Body of pancreas (tissue), 4 donors: ENCODE measurements at regions not wholly inside any gene's neighbourhood (a gene's known extent, or its start where the extent isn't known, plus 50 kb on each side); places are given as distances from the start of the nearest gene placed in this dataset.

Experiments used
- ATAC-seq: fragments of 150-250 bp; one replicate; pipeline ENCODE4 v1.9.1; 2016
- DNase-seq, 4 donors: peaks; one replicate each; pipeline ENCODE4 v3.0.0-alpha.2; 2019
- H3K27ac ChIP-seq, 4 donors: fragments of 200-600 bp; sonication (generic); 1 replicate in 3 of 4; 2 replicates in 1 of 4; pipeline versions ENCODE4 v1.5.1 to v1.6.1; 2016 to 2019; ENCODE audit warnings: mild to moderate bottlenecking in 1 of 4, mixed read lengths in 1 of 4, moderate library complexity in 1 of 4
- H3K27me3 ChIP-seq, 2 donors: fragments of 200-600 bp; sonication (generic); one replicate each; pipeline ENCODE4 v1.6.0; 2016; ENCODE audit warnings: mild to moderate bottlenecking in 1 of 2
- H3K36me3 ChIP-seq, 2 donors: fragments of 200-600 bp; sonication (generic); replicated peaks in 1 of 2; 2 replicates each; pipeline ENCODE4 v1.5.1; 2016; ENCODE audit warnings: low read depth in 2 of 2; ENCODE audit not compliant: insufficient read depth in 1 of 2
- H3K4me1 ChIP-seq: fragments of 200-600 bp; sonication (generic); one replicate; pipeline ENCODE4 v1.6.0; 2016
- H3K4me3 ChIP-seq, 2 donors: fragments of 200-600 bp; sonication (generic); 1 replicate in 1 of 2; 2 replicates in 1 of 2; pipeline ENCODE4 v1.5.1; 2016 to 2019
- H3K9me3 ChIP-seq, 3 donors: fragments of 200-600 bp; sonication (generic); 1 replicate in 2 of 3; 2 replicates in 1 of 3; pipeline ENCODE4 v1.5.1; 2016
- CTCF ChIP-seq, 7 experiments: fragments of 450-650 bp in 4 of 7; fragments of 200-600 bp in 3 of 7; sonication (generic) in 3 of 7; IDR thresholded peaks; one replicate each; pipeline ENCODE4 v1.5.1; 2016 to 2019; ENCODE audit warnings: antibody characterized with exemption in 7 of 7
- POLR2A ChIP-seq, 3 donors: fragments of 450-650 bp; IDR thresholded peaks; one replicate each; pipeline ENCODE4 v1.6.1; 2016; ENCODE audit warnings: antibody characterized with exemption in 3 of 3, mild to moderate bottlenecking in 2 of 3
- WGBS, 2 donors: methylation state at CpG; one replicate each; pipeline ENCODE4 v1.1.5; 2017; 5-methylcytosine and 5-hydroxymethylcytosine counted together
- intact Hi-C: fragments of 100-400 bp; cut with DNase I; formaldehyde crosslinking; loops from one replicate; pipeline ENCODE4 v1.15.1; 2023

- Histone ChIP-seq H3K9me3 (no peaks in the 10 kb centered on the region), H3K27me3 (no peaks in the 10 kb centered on the region), H3K36me3 (no peaks in the 10 kb centered on the region), H3K4me3 (no peak overlapping the region), H3K4me1 (no peaks in the 10 kb centered on the region), H3K27ac (no peak overlapping the region)
- ATAC-seq, result no peak
- intact Hi-C loops, result no loop called here
- TF ChIP-seq CTCF (IDR thresholded peaks at IDR 0.05), result no peak
- TF ChIP-seq POLR2A (IDR thresholded peaks at IDR 0.05), result no peak
- DNase-seq, result no peak
Observed at GRCh38 chr5:15374886-15375285, 125.1 kb upstream of the FBXL7 start.

GRCh38 chr5:15373151-15373550, 126.8 kb upstream of the FBXL7 start:
- Histone ChIP-seq H3K4me3 (no peak overlapping the region), H3K4me1 (no peaks in the 10 kb centered on the region), H3K9me3 (no peaks in the 10 kb centered on the region), H3K27me3 (no peaks in the 10 kb centered on the region), H3K36me3 (no peaks in the 10 kb centered on the region), H3K27ac (no peak overlapping the region)
- DNase-seq, result no peak
- no peak for ATAC-seq
- intact Hi-C loops, result no loop called here
- TF ChIP-seq CTCF (IDR thresholded peaks at IDR 0.05) (no peak), POLR2A (IDR thresholded peaks at IDR 0.05) (no peak)

- Histone ChIP-seq H3K4me1 (no peaks in the 10 kb centered on the region), H3K36me3 (no peaks in the 10 kb centered on the region), H3K9me3 (no peaks in the 10 kb centered on the region), H3K27ac (no peak overlapping the region), H3K4me3 (no peak overlapping the region), H3K27me3 (no peaks in the 10 kb centered on the region)
- no peak for DNase-seq
- ATAC-seq, result no peak
- TF ChIP-seq POLR2A (IDR thresholded peaks at IDR 0.05) (no peak), CTCF (IDR thresholded peaks at IDR 0.05) (no peak)
- WGBS, 2 donors, result 58 to 65% methylated on average over 3 of the region's 3 CpGs
- intact Hi-C loops, result no loop called here
Observed at GRCh38 chr5:15371184-15371583, 128.8 kb upstream of the FBXL7 start.

GRCh38 chr5:15368835-15369234, 131.1 kb upstream of the FBXL7 start:
- ATAC-seq (no peak), DNase-seq (no peak)
- no peak overlapping the region for H3K27ac ChIP-seq
- WGBS, 2 donors, result 39 to 63% methylated on average over 2 of the region's 2 CpGs
- no peaks in the 10 kb centered on the region for H3K27me3 ChIP-seq
- intact Hi-C loops, result no loop called here
- H3K4me1 ChIP-seq, result no peaks in the 10 kb centered on the region
- TF ChIP-seq POLR2A (IDR thresholded peaks at IDR 0.05) (no peak), CTCF (IDR thresholded peaks at IDR 0.05) (no peak)
- no peak overlapping the region for H3K4me3 ChIP-seq
- H3K9me3 ChIP-seq, result no peaks in the 10 kb centered on the region
- H3K36me3 ChIP-seq, result no peaks in the 10 kb centered on the region

GRCh38 chr5:15367489-15367888, 132.5 kb upstream of the FBXL7 start:
- Histone ChIP-seq H3K27me3 (no peaks in the 10 kb centered on the region), H3K27ac (no peak overlapping the region), H3K9me3 (no peaks in the 10 kb centered on the region), H3K36me3 (no peaks in the 10 kb centered on the region), H3K4me3 (no peak overlapping the region), H3K4me1 (no peaks in the 10 kb centered on the region)
- WGBS, 2 donors, result 75 to 76% methylated on average over 3 of the region's 3 CpGs
- TF ChIP-seq CTCF (IDR thresholded peaks at IDR 0.05), result no peak
- no peak for TF ChIP-seq POLR2A (IDR thresholded peaks at IDR 0.05)
- DNase-seq, result no peak
- intact Hi-C loops, result no loop called here
- ATAC-seq, result no peak
